Mesendoderm (in vitro differentiated cells): ENCODE measurements at regions not wholly inside any gene's neighbourhood (a gene's known extent, or its start where the extent isn't known, plus 50 kb on each side); places are given as distances from the start of the nearest gene placed in this dataset.

Source experiments
- DNase-seq: peaks from one replicate; pipeline ENCODE4 v3.0.0; 2013
- H2AK5ac ChIP-seq: 2 replicates; pipeline ENCODE4 v1.6.1; 2013; ENCODE audit warnings: low read length, inconsistent platforms
- H2BK120ac ChIP-seq: 2 replicates; pipeline ENCODE4 v1.6.1; 2013; ENCODE audit warnings: low read depth, mild to moderate bottlenecking, low read length, moderate library complexity, mixed read lengths
- H2BK15ac ChIP-seq: replicated peaks from 2 replicates; pipeline ENCODE4 v1.6.1; 2013; ENCODE audit warnings: low read depth, mild to moderate bottlenecking, moderate library complexity
- H2BK5ac ChIP-seq: 2 replicates; pipeline ENCODE4 v1.6.1; 2013; ENCODE audit warnings: low read length, inconsistent platforms
- H3K18ac ChIP-seq: 2 replicates; pipeline ENCODE4 v1.6.1; 2013; ENCODE audit warnings: mild to moderate bottlenecking, low read length, mixed read lengths
- H3K23ac ChIP-seq: one replicate; pipeline ENCODE4 v1.6.1; 2013; ENCODE audit warnings: low read length
- H3K27ac ChIP-seq: 2 replicates; pipeline ENCODE4 v1.5.1; 2013; ENCODE audit warnings: low read depth, mild to moderate bottlenecking, inconsistent platforms, low read length, moderate library complexity
- H3K27me3 ChIP-seq: 2 replicates; pipeline ENCODE4 v1.6.1; 2013; ENCODE audit warnings: low read length, control low read depth, mild to moderate bottlenecking, inconsistent platforms; ENCODE audit not compliant: insufficient read depth, poor library complexity
- H3K36me3 ChIP-seq: 2 replicates; pipeline ENCODE4 v1.6.1; 2013; ENCODE audit warnings: low read length, inconsistent platforms; ENCODE audit not compliant: control insufficient read depth, insufficient read depth
- H3K4ac ChIP-seq: one replicate; pipeline ENCODE4 v1.6.1; 2013; ENCODE audit warnings: low read depth, mild to moderate bottlenecking, low read length, moderate library complexity
- H3K4me1 ChIP-seq: 2 replicates; pipeline ENCODE4 v1.6.1; 2013; ENCODE audit warnings: low read depth, low read length, inconsistent platforms; ENCODE audit not compliant: control insufficient read depth
- H3K4me2 ChIP-seq: 2 replicates; pipeline ENCODE4 v1.6.1; 2013; ENCODE audit warnings: low read length
- H3K4me3 ChIP-seq: 2 replicates; pipeline ENCODE4 v1.5.1; 2013; ENCODE audit warnings: mild to moderate bottlenecking, low read length
- H3K56ac ChIP-seq: one replicate; pipeline ENCODE4 v1.6.1; 2013; ENCODE audit warnings: low read length
- H3K79me1 ChIP-seq: 2 replicates; pipeline ENCODE4 v1.6.1; 2013; ENCODE audit warnings: low read length, inconsistent platforms
- H3K79me2 ChIP-seq: 2 replicates; pipeline ENCODE4 v1.6.1; 2013; ENCODE audit warnings: mild to moderate bottlenecking, low read length; ENCODE audit not compliant: control insufficient read depth, insufficient read depth
- H3K9ac ChIP-seq: 2 replicates; pipeline ENCODE4 v1.6.1; 2013; ENCODE audit warnings: low read length, inconsistent platforms
- H4K5ac ChIP-seq: one replicate; pipeline ENCODE4 v1.6.1; 2013; ENCODE audit warnings: low read length
- H4K8ac ChIP-seq: one replicate; pipeline ENCODE4 v1.6.1; 2013; ENCODE audit warnings: low read depth, mild to moderate bottlenecking, control low read depth, low read length, moderate library complexity
- WGBS: extraction: QIAGEN DNeasy Blood & Tissue Kit; methylation state at CpG from one replicate; pipeline ENCODE4 v1.1.7; 2013; ENCODE audit warnings: low lambda C conversion rate, missing lambda C conversion rate; ENCODE audit not compliant: insufficient coverage; ENCODE audit errors: extremely low coverage; 5-methylcytosine and 5-hydroxymethylcytosine counted together

DNA sequence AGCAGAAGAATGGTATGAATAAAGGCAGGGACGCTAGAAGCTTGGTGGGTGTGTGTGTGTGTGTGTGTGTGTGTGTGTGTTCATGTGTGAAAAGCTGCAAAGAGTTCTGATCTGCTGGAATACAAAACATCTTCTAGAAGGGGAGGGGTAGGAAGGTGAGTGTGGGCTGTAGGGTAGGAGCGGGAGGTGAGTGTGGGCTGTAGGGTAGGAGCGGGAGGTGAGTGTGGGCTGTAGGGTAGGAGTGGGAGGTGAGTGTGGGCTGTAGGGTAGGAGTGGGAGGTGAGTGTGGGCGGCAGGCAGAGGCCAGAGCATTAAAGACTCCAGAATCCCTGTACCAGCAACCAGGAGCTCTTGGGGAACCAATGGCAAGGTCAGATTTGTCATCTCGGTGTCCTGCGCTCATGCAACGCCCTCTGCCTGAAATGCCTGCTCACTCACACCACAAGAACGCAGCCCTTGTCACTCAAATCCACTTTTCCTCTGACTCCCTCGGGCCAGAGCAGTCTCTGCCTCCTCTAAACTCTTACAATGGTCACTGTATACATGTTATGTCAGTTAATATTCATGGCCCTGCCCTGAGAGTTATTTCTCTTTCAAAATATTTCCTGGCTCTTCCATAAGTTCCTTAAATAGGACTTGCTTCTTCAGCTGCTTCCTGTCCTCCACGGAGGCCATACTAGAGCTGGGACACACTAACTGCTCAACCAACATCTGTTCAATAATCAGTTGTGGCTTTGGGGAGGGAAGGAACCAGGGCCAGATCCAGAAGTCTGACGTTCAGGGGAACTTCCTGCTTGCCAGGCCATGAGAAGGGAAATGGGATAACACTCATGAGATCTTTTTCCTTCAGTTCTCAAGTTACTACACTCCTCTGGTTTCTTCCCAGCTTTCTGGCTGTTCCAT lies 53.6 kb upstream of the ZNF644 start:
- H2BK5ac ChIP-seq: no peak overlapping the region
- no peak overlapping the region for H3K4me2 ChIP-seq
- H2BK120ac ChIP-seq: no peak overlapping the region
- no peaks in the 10 kb centered on the region for H3K27me3 ChIP-seq
- no peak overlapping the region for H3K27ac ChIP-seq
- WGBS: no CpG with 5 or more reads among the region's 11 CpGs
- DNase-seq: no peak
- H3K56ac ChIP-seq: no peak overlapping the region
- no peaks in the 10 kb centered on the region for H3K4me1 ChIP-seq
- no peaks in the 10 kb centered on the region for H3K79me2 ChIP-seq
- H4K5ac ChIP-seq: no peak overlapping the region
- H3K23ac ChIP-seq: no peak overlapping the region
- no peak overlapping the region for H2BK15ac ChIP-seq
- H3K36me3 ChIP-seq: no peaks in the 10 kb centered on the region
- no peak overlapping the region for H3K9ac ChIP-seq
- no peak overlapping the region for H3K4ac ChIP-seq
- no peak overlapping the region for H2AK5ac ChIP-seq
- no peak overlapping the region for H4K8ac ChIP-seq
- H3K4me3 ChIP-seq: no peak overlapping the region
- no peak overlapping the region for H3K18ac ChIP-seq
- H3K79me1 ChIP-seq: no peaks in the 10 kb centered on the region

DNA sequence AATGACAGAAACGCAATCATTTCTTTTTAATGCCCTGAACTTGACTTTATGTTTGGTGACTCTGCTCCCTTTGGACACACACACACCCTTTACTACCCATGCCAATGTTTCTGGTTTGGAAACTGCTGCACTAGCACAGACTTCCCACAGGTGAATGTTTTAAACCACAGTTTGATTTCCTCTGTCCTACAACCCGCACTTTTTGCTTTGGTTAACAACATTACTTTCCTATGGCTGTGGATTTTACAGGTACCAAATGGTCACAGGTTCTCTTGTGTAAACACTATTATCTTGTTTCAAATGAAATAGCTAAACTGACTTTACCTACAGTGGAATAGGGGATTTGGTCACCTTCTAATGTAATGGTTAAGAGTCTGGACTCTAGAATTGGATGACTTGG lies 51.5 kb upstream of the ZNF644 start:
- H3K79me2 ChIP-seq: no peaks in the 10 kb centered on the region
- H3K18ac ChIP-seq: no peak overlapping the region
- H2AK5ac ChIP-seq: no peak overlapping the region
- no peak overlapping the region for H3K4ac ChIP-seq
- no peak overlapping the region for H3K4me3 ChIP-seq
- no peak overlapping the region for H3K4me2 ChIP-seq
- no peak overlapping the region for H2BK15ac ChIP-seq
- H3K56ac ChIP-seq: no peak overlapping the region
- no peak overlapping the region for H3K9ac ChIP-seq
- no peak for DNase-seq
- no peak overlapping the region for H3K27ac ChIP-seq
- H4K5ac ChIP-seq: no peak overlapping the region
- no CpG with 5 or more reads among the region's 2 CpGs for WGBS
- H4K8ac ChIP-seq: no peak overlapping the region
- no peak overlapping the region for H2BK120ac ChIP-seq
- H3K36me3 ChIP-seq: no peaks in the 10 kb centered on the region
- no peaks in the 10 kb centered on the region for H3K27me3 ChIP-seq
- H3K4me1 ChIP-seq: no peaks in the 10 kb centered on the region
- no peak overlapping the region for H3K23ac ChIP-seq
- no peaks in the 10 kb centered on the region for H3K79me1 ChIP-seq
- H2BK5ac ChIP-seq: no peak overlapping the region

DNA sequence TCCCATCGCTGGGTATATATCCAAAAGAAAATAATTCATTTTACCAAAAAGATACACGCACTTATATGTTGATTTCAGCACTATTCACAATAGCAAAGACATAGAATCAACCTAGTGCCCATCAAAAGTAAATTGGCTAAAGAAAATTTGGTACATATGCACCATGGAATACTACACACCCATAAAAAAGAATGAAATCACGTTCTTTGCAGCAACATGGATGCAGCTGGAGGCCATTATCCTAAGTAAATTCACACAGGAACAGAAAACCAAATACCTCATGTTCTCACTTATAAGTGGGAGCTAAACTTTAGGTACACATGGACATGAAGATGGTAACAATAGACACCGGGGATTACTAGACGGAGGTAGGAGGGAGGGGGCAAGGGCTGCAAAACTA lies 50.0 kb upstream of the ZNF644 start:
- Histone ChIP-seq H3K56ac (no peak overlapping the region), H3K23ac (no peak overlapping the region), H3K27me3 (no peaks in the 10 kb centered on the region), H3K4me3 (no peak overlapping the region), H2BK15ac (no peak overlapping the region), H3K4me2 (no peak overlapping the region), H3K18ac (no peak overlapping the region), H2BK120ac (no peak overlapping the region), H3K79me2 (no peaks in the 10 kb centered on the region), H2BK5ac (no peak overlapping the region), H4K8ac (no peak overlapping the region), H4K5ac (no peak overlapping the region), H3K9ac (no peak overlapping the region), H3K27ac (no peak overlapping the region), H3K79me1 (no peaks in the 10 kb centered on the region), H3K4me1 (no peaks in the 10 kb centered on the region), H3K4ac (no peak overlapping the region), H3K36me3 (no peaks in the 10 kb centered on the region), H2AK5ac (no peak overlapping the region)
- WGBS: no CpG with 5 or more reads among the region's 5 CpGs
- DNase-seq: no peak
